HG03439 (cell line): ENCODE measurements at regions not wholly inside any gene's neighbourhood (a gene's known extent, or its start where the extent isn't known, plus 50 kb on each side); places are given as distances from the start of the nearest gene placed in this dataset.
"Not testable (repeated sequence)": the region's sequence is repeated elsewhere in the genome, so short reads cannot be mapped to it uniquely, and the experiment has no call there.

Experiments
- ATAC-seq: cut with Tn5 transposase; IDR thresholded peaks from one replicate; pipeline ENCODE4 v1.9.1; 2021; ENCODE audit warnings: mild to moderate bottlenecking, moderate library complexity; ENCODE audit not compliant: unreplicated experiment

DNA sequence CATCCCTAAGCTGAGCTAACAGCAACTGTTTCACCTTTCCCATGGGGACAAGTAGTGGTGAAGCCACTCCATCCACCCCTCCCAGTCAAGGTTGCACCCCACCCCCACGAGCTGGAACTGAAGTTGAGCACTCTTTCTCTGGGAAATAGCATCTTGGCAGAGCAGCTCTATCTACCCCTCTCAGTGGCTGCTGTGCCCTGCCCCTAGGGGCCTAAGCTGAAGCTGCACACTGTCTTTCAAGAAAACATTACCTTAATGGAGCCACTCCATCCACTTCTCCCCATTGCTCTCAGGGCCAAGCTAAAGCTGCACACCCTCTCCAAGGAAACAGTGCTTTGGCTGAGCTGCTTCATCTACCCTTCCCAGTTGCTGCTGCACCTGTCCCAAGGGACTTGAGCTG is 170.6 kb upstream of the CCDC196 start:
- ATAC-seq = no peak

DNA sequence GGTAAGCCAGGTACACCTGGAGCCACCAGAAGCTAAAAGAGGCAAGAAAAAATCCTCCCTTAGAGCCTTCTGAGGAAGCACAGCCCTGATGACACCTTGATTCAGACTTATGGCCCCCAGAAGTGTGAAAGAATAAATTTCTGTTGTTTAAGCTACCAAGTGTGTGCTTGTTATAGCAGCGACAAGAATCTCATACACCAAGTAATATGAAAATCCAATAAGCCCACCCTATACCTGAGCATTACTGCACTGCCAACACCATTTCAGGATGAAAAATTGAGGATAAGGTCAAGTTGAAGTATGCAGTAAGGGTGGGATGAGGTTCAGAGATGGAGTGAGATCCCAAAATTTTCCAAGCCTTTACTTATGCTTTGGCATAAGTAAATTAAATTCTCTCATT is 163.6 kb upstream of the CCDC196 start:
- no peak for ATAC-seq

DNA sequence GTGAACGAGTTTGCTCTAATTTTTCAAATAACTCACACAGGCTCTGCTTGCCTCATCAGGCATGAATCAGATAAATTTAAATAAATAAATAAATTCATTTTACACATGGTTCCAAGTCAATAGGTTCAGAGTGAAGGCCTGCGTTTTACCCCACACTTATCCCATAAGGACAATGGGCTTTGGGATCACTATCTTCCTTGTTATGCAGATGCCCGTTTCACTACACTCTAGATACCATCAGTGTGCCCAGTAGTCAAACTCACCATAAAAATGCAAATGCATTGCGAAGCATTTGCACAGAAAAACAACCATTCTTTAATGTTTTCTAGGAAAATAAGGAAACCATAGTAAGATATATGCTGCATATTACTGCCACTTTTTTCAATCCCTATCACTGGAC is 155.9 kb upstream of the CCDC196 start:
- ATAC-seq = no peak

DNA sequence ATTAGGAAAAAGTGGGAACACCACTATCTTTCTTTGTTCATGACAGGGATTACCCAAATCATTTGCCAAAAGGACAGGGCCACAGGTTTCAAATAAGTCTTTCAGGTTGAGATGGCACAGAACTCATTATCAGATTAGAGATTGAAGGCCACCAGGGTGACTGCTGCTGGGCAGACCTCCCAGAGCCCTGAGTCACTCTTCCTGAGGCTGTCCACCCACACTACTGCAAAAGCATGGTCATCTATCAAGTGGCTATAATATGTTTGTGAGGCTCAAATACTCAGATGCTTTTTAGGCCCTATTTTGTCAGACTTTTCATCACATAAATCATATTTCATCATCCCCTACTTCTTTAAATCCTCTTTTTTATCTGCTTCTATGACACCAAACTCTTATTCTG is 155.3 kb upstream of the CCDC196 start:
- no peak for ATAC-seq

DNA sequence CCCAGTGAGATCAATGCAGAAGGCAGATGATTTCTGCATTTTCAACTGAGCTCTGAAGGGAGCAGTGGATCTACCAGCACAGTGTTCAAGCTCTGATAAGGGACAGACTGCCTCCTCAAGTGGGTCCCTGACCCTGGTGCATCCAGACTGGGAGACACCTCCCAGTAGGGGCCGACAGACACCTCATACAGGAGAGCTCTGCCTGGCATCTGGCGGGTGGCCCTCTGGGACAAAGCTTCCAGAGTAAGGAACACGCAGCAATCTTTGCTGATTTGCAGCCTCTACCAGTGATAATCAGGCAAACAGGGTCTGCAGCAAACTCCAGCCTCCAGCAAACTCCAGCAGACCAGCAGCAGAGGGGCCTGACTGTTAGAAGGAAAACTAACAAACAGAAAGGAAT is 152.9 kb upstream of the CCDC196 start:
- ATAC-seq = not testable (repeated sequence)

DNA sequence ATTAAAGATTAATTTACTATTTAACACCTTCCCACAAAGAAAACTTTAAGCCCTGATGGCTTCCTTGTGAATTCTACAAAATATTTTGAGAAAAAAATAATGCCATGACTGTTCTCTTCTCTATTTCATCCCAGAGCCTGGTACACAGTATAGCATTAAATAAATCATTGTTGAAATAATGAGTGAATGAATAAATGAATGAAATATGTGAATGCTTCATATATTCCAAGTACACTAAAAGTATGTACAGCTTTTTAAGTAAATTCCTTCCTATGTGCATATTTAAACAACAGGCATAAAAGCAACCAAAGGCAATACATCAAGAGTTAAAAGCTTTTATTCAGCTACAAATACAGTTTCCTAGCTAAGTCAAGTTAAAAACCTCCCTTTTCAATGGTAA is 144.9 kb upstream of the CCDC196 start:
- ATAC-seq = no peak

DNA sequence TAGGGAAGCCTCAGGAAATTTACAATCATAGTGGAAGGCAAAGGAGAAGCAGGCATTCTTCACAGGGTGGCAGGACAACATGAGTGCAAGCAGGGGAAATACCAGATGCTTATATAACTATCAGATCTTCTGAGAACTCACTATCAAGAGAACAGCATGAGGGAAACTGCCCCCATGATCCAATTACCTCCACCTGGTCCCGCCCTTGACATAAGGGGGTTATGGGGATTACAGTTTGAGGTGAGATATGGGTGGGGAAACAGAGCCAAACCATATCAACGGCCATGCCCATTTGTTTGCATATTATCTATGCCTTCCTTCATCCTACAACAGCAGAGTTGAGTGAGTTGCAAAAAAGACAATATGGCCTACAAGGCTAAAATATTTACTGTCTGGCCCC is 140.2 kb upstream of the CCDC196 start:
- no peak for ATAC-seq

DNA sequence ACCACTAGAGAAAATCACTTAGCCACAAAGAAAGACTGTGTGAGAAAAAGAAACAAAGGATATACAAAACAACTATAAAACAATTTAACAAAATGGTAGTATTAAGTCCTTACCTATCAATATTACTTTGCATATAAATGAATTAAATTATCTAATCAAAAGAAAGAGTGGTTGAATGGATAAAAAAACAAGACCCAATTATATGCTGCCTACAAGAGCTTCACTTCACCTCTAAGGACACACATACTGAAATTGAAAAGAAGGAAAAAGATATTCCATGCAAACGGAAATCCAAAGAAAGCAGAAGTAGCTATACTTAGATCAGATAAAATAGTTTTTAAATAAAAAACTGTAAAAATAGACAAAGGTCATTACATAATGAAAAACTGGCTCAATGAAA is 134.9 kb upstream of the CCDC196 start:
- ATAC-seq = no peak

DNA sequence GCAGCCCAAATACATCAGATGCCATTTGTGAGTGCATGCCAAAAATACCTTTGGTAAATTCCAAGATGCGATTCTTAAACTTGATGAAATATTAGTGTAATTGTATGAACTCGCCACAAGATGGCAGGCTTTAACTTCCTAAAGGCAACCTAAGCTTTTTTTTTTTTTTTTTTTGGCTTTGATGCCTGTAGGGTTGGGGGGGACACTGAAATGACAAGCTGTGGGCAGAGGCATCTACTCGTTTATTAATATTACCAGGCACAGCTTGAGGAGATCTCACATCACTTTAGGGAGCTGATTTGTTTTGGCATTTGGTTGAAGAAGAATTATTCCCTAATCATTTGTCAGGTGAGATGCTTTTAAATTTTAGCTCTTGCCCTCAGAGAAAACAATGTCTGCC is 126.7 kb upstream of the CCDC196 start:
- ATAC-seq = no peak

DNA sequence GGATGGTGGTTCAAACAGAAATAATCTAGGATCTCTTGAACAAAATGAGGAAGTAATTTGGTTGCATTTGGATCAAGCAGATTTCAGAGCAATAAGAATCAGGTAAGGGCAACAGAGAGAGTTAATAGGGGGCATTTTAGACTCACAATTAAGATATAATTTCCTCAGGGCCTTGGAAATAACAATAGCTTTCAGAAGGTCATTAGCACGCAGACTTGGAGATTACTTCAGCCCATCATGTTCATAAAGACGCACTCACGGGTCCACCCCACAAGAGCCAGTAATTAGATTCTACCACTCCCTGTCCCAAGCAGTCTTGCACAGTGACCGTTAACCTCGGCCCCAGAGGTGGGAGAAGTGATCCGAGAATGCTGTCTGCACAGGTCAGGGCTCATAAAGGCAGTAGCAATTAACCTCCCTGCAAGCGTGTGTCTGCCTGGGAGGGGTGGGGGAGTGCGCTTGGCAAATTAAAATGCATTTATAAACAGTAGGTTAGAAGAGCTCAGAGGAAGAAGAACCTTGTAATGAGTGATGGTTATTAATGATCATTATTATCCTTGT is 125.7 kb upstream of the CCDC196 start:
- no peak for ATAC-seq

DNA sequence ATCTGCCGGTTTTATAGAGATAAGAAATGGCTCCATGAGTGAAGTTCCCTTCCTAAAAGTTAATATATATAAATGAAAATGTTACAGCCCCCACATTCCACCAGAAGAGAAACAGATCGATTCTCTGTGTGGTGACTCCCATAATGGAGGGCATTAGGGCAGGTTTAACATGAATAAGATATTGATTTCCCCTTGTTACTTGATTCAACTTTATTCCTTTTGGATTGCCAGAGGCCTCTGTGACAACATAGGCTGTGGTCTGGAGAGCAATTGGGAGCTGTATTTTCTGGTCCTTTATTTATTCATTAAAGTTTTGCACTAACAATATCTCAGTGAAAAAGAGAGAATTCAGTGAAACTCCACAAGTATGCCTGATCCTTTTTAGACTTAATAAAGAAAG is 125.2 kb upstream of the CCDC196 start:
- ATAC-seq = no peak

DNA sequence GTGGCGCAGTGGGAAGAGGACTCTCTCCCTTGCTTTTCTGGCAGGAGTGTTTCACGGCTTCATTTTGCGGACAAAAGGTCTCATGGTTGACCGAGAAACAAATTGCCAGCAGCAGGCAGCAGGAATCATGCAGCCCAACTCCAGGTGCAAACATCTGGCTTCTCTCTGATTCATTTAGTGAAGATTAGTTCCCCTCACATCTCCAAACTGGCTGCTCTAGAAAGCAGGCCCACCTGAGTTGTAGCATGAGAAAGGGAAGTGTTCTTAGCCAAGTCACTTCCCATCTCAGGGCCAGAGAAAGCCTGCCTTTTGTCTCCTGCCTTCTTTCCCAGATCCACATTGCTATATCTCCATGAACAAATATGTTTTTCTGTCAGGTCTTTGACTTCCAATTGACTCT is 120.8 kb upstream of the CCDC196 start:
- ATAC-seq = no peak

DNA sequence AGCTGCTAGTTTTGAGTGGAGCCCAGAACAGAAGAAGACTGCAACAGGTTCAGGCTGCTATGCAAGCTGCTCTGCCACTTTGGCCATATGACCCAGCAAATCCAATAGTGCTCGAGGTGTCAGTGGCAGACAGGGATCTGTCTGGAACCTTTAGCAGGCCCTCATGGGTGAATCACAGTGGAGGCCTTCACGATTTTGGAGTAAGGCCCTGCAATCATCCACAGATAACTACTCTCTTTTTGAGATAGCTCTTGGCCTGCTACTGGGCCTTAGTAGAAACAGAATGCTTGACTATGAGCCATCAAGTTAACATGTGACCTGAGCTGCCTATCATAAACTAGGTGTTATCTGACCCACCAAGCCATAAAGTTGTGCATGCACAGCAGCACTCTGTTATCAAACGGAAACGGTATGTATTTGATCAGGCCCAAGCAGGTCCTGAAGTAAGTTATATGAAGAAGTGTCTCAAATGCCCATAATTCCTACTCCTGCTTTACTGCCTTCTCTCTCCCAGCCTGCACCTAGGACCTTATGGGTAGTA is 116.9 kb upstream of the CCDC196 start:
- no peak for ATAC-seq

DNA sequence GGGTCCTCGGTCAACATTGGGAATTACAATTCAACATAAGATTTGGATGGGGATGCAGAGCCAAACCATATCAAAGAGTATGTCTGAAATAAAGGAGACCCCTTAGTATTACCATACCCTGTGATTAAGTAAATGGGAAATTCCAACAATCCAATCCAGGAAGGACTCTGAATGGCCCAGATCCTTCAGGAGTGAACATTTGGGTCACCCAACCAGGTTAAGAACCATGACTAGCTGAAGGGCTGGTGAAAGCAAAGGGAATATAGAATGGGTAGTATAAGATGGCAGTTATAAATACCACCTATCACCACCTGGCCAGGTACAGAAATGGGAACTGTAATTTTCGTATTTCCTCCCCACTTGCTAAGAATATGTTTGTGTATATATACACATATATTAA is 114.4 kb upstream of the CCDC196 start:
- ATAC-seq = no peak

DNA sequence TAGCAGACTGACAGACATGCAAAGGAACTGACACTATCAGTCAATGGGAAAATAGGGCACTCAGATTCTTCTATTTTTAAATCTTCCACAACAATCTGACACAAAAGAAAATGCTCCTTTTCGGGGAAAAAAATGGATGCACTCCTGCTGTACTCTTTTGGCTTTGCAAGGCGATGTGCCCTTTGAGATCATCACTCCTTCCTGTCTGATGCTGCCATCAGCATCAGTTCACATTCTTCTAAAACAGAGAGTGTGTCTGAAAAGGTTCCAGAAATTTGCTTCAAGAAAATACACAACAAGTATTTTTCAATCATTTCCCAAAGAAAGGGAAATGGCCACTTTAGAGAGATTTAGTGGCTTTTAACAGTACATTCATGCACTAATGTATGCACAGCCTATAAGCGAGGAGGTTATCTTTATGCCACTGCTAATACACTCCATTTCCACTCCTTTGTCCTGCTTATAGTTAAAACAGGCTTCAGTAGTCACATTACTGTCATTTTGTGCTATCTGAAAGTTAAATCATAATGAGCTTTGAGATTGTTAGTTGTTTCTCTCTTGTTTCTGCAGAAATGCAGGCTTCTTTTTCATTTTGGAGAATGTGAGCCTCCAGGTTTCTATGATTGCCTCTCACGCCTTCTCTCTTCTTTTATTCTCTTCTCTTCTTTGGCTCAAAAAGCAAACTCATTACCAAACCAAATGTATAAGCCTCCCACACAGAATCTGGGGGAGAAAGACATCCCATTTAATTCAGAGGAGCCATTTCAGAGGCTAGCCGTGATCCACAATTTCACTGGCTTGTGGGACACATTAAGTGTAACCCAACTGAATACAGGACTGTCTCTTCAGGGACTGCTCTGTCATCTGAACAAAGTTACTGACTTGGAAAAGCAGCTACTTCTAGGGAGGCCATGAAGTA is 110.9 kb upstream of the CCDC196 start:
- no peak for ATAC-seq

DNA sequence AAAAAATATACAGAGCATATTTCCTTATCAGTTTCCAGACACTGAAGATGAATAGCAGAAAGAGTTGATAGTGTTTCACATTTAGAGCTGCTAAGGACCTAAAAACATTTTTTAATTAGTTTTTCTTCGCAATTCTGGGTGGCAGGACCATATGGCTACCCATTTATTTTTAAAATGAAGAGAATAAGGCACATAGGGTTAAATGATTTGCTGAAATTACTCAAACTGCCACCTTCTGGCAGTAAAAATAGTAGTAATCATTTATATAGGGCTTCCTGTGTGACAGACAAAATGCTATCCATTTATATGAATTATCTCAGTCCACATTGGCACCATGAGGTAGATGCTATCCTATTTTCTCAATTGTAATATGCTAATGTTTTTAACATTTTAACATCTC is 108.6 kb upstream of the CCDC196 start:
- ATAC-seq = no peak

DNA sequence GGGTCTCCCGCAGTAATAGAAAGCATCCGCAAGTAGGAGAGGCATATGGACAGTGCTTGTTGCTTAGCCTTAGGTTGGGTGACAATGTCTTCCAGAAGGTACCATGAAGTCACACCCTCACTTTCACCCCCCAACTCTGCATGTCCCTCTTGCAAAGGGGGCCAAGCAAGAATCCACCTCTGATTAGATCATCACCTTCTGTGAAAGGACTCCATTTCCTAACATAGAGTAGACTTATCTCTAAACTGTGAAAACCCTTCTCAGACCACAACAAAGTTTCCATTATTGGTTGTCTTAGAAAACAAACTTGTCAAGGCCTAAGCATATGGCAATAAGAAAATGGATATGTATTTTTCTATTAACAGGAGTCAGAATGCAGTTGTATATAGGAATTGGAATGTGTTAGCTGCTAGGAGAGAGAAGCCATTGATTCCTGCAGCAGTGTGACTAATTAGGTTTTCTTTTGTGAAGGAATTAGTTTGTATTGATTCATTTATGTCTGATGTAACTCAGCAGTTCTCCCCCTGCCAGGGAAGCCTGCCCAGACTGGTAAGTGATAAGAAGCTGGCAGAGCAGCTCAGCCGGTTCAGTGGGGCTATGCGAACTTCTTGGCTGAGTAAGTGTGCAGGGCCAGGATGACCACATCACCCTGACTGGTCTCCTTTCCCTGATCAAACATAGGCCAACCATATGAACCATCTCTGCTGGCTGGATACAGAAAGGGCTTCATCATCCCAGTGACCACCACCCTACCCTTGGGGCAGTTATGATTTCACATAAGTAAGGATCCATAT is 107.3 kb upstream of the CCDC196 start:
- no peak for ATAC-seq

DNA sequence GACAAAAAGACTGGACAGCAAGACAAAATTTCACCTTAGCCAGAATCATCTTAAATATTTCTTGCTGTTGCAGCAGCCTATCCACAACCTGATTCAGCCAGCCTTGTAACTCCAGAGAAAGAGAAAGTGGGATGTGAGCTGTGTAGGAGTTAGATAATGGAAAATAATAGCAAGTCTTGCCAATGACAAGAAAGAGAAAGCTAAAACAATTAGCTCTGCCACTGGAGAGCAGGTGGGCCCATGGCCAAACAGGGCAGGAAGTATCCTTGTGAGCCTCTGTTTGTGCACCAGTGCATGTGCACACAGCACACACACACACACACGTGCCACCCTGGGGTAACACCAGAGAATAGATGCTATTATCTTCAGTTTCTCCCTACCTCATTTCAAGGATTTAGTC is 106.0 kb upstream of the CCDC196 start:
- no peak for ATAC-seq

DNA sequence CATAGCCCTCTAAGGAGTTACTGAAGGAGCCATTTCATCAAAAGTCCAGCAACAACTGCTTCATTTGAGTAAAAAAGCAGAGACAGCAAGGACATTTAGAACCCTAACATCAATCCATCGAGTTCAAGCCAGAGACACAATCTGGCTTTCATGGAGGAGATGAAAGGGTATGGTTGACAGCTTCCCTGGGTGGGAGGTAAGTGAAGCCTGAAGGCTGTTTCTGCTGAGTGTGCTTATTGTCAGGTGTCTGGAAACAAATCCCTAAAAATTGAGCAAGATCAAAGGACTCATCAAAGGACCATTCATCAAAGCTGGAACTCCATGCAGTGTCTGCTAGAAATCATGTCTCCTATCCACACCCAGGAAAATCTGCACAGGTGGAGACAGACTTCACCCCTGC is 104.4 kb upstream of the CCDC196 start:
- ATAC-seq = no peak

DNA sequence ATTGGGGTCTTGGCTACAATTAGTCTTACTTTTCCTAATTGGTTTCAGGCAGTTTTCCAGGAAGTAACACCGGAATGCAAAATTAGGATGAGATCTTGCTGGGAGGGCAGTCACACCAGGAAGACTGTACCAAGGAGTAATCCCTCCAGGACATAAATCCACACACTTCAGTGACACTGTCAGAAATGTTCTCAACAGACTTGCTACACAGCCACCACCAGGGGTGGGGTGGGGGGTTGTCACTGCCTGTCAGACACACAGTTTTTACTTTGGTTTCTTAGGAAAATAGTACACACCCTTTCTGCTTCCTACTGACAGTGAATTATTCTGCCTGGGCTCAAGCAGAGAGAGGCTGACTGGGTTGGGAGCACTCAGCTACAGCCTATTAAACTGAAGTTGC is 102.9 kb upstream of the CCDC196 start:
- ATAC-seq = no peak

DNA sequence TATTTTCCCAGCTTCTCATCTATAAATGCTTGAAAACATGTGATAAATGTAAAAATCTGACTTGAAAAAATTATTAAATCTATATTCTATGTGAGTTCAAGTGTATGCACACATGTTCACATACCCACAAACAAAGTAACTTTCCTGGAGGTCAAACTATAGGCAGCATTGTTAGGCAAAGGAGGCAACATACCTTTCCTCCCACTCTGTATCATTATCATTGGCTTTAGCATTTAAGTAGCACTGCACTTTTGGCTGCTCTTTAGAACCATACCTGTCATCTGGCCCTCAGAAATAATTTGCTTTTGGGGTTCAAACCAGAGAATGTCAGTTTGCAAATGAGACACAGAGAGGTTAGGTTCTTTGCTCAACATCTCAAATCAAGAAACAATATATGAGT is 102.4 kb upstream of the CCDC196 start:
- no peak for ATAC-seq

DNA sequence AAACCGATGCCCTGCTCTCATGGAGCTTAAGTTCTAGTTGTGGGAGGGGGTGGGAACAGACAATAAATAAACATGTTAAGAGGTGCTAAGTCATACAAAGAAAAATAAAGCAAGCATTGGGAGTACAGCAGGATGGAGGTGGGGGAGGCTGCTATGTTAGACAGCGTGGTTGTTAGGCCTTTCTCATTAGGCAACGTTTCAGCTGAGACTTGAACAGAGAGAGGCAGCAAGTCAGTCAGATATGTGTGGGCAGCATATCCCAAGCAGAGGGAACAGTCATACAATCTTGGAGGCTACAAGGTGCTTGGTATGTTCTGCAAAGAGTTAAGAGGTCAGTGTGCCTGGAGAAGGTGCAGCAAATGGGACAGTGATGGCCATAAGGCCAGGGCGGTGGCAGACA is 97.7 kb upstream of the CCDC196 start:
- ATAC-seq = no peak
